SK-N-SH treated with all-trans-retinoic acid at 6 μM for 48 hours (cell line): ENCODE measurements at regions not wholly inside any gene's neighbourhood (a gene's known extent, or its start where the extent isn't known, plus 50 kb on each side); places are given as distances from the start of the nearest gene placed in this dataset.

Experiments used
- CSDC2 ChIP-seq: fragments of 250-450 bp; sonication (Bioruptor Pico); IDR thresholded peaks from 2 replicates; pipeline ENCODE4 v1.5.0; 2020; ENCODE audit warnings: mild to moderate bottlenecking, moderate library complexity
- GLIS3 ChIP-seq: fragments of 250-450 bp; sonication (Bioruptor Pico); IDR thresholded peaks from 2 replicates; pipeline ENCODE4 v1.5.0; 2020; ENCODE audit warnings: mild to moderate bottlenecking, moderate library complexity
- ISL1 ChIP-seq: fragments of 250-450 bp; sonication (Bioruptor Pico); IDR thresholded peaks from 2 replicates; pipeline ENCODE4 v2.1.2; 2022; ENCODE audit warnings: mild to moderate bottlenecking, moderate library complexity
- OSR1 ChIP-seq: fragments of 250-450 bp; sonication (Bioruptor Pico); IDR thresholded peaks from 2 replicates; pipeline ENCODE4 v1.8.0; 2022; ENCODE audit warnings: moderate library complexity, mild to moderate bottlenecking, inconsistent platforms
- RARB ChIP-seq: fragments of 250-450 bp; sonication (Bioruptor Pico); IDR thresholded peaks from 2 replicates; pipeline ENCODE4 v1.8.0; 2021; ENCODE audit warnings: mild to moderate bottlenecking, moderate library complexity
- SNAI2 ChIP-seq: fragments of 250-450 bp; sonication (Bioruptor Pico); IDR thresholded peaks from 2 replicates; pipeline ENCODE4 v1.5.0; 2020; ENCODE audit warnings: mild to moderate bottlenecking, moderate library complexity
- TCF4 ChIP-seq: fragments of 250-450 bp; sonication (Bioruptor Pico); IDR thresholded peaks from 2 replicates; pipeline ENCODE4 v1.8.0; 2021; ENCODE audit warnings: mild to moderate bottlenecking, moderate library complexity, borderline replicate concordance
- ZC3H10 ChIP-seq: fragments of 250-450 bp; sonication (Bioruptor Pico); IDR thresholded peaks from 2 replicates; pipeline ENCODE4 v1.5.1; 2021; ENCODE audit warnings: mild to moderate bottlenecking, moderate library complexity
- ZFP3 ChIP-seq: fragments of 250-450 bp; sonication (Bioruptor Pico); IDR thresholded peaks from 2 replicates; pipeline ENCODE4 v1.5.0; 2020; ENCODE audit warnings: mild to moderate bottlenecking, moderate library complexity
- ZNF565 ChIP-seq: fragments of 450-650 bp; formaldehyde crosslinking; conservative IDR thresholded peaks from 2 replicates; pipeline ENCODE4 v1.5.0; 2020; ENCODE audit warnings: low read depth, mild to moderate bottlenecking, moderate library complexity
- ZNF8 ChIP-seq: fragments of 450-650 bp; formaldehyde crosslinking; IDR thresholded peaks from 2 replicates; pipeline ENCODE4 v1.5.0; 2020; ENCODE audit warnings: mild to moderate bottlenecking, moderate library complexity
- TF ChIP-seq, protein P1 (sequence below): fragments of 250-450 bp; sonication (Bioruptor Pico); IDR thresholded peaks from 2 replicates; pipeline ENCODE4 v1.8.0; 2020; ENCODE audit warnings: mild to moderate bottlenecking, moderate library complexity, borderline replicate concordance
- TF ChIP-seq, protein P2 (sequence below): fragments of 250-450 bp; sonication (Bioruptor Pico); IDR thresholded peaks from 2 replicates; pipeline ENCODE4 v1.5.1; 2021; ENCODE audit warnings: mild to moderate bottlenecking, moderate library complexity
- TF ChIP-seq, protein P3 (sequence below): fragments of 250-450 bp; sonication (Bioruptor Pico); IDR thresholded peaks from 2 replicates; pipeline ENCODE4 v1.5.0; 2020; ENCODE audit warnings: mild to moderate bottlenecking, moderate library complexity

DNA sequence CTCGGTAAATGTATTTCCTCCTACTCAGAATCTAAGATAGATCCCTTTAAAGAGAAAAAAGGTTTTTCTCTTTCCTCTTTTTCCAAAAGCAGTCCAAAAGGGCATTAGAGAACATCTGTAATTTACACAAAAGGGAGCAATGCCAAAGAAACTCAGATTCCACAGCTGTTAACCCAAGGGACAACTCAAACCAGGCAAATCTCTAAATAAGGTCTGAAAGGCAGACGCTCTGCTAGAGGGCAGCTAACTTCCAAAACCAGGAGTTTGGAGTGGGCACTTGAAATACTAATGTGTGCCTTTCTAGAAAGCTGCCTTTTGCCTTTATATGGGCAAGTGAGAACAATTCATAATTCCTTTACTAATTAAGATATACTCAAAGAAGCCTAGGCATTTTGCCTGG lies 435.7 kb downstream of the ZFHX3 start:
- TF ChIP-seq ZC3H10 (CRISPR knock-in tag) (no peak), ZNF565 (no peak), ZNF8 (CRISPR knock-in tag) (no peak), CSDC2 (CRISPR knock-in tag) (no peak), OSR1 (no peak), ZFP3 (CRISPR knock-in tag) (no peak), TCF4 (no peak), ISL1 (CRISPR knock-in tag) (no peak), GLIS3 (no peak), RARB (CRISPR knock-in tag) (no peak), SNAI2 (no peak)
- TF ChIP-seq, protein P1, sequence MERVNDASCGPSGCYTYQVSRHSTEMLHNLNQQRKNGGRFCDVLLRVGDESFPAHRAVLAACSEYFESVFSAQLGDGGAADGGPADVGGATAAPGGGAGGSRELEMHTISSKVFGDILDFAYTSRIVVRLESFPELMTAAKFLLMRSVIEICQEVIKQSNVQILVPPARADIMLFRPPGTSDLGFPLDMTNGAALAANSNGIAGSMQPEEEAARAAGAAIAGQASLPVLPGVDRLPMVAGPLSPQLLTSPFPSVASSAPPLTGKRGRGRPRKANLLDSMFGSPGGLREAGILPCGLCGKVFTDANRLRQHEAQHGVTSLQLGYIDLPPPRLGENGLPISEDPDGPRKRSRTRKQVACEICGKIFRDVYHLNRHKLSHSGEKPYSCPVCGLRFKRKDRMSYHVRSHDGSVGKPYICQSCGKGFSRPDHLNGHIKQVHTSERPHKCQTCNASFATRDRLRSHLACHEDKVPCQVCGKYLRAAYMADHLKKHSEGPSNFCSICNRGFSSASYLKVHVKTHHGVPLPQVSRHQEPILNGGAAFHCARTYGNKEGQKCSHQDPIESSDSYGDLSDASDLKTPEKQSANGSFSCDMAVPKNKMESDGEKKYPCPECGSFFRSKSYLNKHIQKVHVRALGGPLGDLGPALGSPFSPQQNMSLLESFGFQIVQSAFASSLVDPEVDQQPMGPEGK (CRISPR knock-in tag), result no peak
- TF ChIP-seq, protein P2, sequence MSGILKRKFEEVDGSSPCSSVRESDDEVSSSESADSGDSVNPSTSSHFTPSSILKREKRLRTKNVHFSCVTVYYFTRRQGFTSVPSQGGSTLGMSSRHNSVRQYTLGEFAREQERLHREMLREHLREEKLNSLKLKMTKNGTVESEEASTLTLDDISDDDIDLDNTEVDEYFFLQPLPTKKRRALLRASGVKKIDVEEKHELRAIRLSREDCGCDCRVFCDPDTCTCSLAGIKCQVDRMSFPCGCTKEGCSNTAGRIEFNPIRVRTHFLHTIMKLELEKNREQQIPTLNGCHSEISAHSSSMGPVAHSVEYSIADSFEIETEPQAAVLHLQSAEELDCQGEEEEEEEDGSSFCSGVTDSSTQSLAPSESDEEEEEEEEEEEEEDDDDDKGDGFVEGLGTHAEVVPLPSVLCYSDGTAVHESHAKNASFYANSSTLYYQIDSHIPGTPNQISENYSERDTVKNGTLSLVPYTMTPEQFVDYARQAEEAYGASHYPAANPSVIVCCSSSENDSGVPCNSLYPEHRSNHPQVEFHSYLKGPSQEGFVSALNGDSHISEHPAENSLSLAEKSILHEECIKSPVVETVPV (CRISPR knock-in tag), result no peak
- TF ChIP-seq, protein P3, sequence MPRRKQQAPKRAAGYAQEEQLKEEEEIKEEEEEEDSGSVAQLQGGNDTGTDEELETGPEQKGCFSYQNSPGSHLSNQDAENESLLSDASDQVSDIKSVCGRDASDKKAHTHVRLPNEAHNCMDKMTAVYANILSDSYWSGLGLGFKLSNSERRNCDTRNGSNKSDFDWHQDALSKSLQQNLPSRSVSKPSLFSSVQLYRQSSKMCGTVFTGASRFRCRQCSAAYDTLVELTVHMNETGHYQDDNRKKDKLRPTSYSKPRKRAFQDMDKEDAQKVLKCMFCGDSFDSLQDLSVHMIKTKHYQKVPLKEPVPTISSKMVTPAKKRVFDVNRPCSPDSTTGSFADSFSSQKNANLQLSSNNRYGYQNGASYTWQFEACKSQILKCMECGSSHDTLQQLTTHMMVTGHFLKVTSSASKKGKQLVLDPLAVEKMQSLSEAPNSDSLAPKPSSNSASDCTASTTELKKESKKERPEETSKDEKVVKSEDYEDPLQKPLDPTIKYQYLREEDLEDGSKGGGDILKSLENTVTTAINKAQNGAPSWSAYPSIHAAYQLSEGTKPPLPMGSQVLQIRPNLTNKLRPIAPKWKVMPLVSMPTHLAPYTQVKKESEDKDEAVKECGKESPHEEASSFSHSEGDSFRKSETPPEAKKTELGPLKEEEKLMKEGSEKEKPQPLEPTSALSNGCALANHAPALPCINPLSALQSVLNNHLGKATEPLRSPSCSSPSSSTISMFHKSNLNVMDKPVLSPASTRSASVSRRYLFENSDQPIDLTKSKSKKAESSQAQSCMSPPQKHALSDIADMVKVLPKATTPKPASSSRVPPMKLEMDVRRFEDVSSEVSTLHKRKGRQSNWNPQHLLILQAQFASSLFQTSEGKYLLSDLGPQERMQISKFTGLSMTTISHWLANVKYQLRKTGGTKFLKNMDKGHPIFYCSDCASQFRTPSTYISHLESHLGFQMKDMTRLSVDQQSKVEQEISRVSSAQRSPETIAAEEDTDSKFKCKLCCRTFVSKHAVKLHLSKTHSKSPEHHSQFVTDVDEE (CRISPR knock-in tag), result no peak
